HL-60/S4 (cell line): ENCODE measurements at regions not wholly inside any gene's neighbourhood (a gene's known extent, or its start where the extent isn't known, plus 50 kb on each side); places are given as distances from the start of the nearest gene placed in this dataset.

Experiments used
- in situ Hi-C: fragments of 300-500 bp; cut with MboI; formaldehyde crosslinking; loops from 2 replicates; pipeline ENCODE4 v1.14.3; 2022; ENCODE audit warnings: low sequenced_read_pairs

GRCh38 chr20:60713396-60713795 is 538.7 kb upstream of the CDH4 start:
- in situ Hi-C loops: no loop called here

DNA sequence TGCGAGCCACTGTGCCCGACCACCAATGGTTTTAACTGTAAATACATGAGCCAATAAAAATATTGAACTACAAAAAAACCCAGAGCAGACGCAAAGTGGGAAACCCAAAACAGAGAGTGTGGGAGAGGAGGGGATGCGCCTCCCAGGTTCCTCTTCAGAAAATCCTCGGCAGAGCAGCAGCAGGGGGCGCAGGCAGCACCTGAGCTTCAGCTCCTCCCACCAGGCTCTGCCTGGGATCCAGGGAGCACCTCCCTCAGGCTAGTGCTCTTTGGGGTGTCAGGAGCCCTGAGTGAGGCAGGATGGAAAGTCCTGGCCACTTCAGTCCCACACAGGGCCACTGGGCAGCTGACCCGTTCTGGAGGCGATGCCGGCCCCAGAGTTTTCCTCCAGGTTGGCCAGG is 536.9 kb upstream of the CDH4 start:
- in situ Hi-C loops: no loop called here

GRCh38 chr20:60718743-60719480 is 533.1 kb upstream of the CDH4 start:
- in situ Hi-C loops: no loop called here

DNA sequence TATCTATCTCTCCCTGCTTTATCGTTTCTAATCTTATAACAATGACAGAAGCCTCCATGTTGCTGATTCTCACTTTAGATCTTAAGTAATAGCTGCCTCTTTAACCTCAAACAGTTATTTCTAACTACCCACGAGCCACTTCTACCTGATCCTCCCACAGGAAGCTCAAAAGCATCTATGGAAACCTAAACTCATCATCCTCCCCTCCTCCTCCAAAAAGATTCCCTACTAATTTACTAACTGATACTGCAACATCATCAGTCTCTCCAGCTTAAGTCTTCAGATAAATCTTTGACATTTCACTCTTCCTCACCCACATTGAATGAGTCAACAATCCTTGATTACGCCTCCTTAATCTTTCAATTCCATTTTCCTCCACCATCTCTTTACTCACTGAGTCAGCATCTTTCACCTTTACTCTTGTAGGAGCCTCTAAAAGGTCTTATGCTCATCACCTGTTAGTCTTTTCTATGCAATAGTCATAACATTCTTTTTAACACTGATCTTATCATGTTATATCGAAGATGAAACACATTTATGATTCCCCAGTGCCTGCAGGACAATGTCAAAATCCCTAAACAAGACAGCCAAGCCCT is 526.7 kb upstream of the CDH4 start:
- in situ Hi-C loops: no loop called here

DNA sequence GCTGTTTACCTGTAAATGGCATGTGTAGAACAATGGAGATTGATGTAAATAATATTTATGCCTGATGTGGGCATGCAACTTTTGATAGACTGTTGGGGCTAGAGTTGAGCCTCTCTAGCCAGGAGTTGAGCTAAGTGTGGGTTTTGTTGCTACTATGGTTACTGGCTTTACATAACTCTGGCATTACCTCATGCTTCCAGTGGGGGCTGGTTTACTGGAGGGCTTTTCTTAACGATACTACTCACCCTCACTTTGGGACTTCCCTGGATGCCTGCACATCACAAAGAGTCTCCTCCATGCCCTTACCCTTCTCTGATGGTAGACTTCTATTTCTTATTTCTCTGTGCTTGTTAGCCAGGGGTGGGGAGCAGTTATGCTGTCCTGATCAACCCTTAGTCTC is 524.6 kb upstream of the CDH4 start:
- in situ Hi-C loops: no loop called here

GRCh38 chr20:60728705-60729104 is 523.4 kb upstream of the CDH4 start:
- in situ Hi-C loops: no loop called here

GRCh38 chr20:60729135-60729900 is 522.7 kb upstream of the CDH4 start:
- in situ Hi-C loops: no loop called here

- in situ Hi-C loops: no loop called here
Observed at GRCh38 chr20:60732322-60732721, 519.7 kb upstream of the CDH4 start.

DNA sequence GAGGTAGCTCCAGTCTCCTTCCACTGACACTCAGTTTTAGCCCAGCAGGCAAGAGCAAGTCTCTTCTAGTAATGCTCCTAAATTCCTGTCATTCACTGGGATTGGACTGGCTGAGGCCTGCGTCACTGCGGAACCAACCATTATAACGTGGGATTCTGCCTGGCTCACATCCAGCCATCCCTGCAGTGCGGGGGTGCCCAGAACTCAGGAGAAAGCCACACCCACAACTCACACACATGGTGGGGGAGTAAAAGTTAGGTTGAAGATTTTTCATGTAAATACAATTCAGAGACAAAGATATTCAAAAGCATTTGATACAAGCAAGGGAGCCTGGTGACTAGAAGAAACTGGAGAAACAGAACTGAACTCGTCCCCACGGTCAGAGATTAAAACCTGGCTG is 504.0 kb upstream of the CDH4 start:
- in situ Hi-C loops: no loop called here

DNA sequence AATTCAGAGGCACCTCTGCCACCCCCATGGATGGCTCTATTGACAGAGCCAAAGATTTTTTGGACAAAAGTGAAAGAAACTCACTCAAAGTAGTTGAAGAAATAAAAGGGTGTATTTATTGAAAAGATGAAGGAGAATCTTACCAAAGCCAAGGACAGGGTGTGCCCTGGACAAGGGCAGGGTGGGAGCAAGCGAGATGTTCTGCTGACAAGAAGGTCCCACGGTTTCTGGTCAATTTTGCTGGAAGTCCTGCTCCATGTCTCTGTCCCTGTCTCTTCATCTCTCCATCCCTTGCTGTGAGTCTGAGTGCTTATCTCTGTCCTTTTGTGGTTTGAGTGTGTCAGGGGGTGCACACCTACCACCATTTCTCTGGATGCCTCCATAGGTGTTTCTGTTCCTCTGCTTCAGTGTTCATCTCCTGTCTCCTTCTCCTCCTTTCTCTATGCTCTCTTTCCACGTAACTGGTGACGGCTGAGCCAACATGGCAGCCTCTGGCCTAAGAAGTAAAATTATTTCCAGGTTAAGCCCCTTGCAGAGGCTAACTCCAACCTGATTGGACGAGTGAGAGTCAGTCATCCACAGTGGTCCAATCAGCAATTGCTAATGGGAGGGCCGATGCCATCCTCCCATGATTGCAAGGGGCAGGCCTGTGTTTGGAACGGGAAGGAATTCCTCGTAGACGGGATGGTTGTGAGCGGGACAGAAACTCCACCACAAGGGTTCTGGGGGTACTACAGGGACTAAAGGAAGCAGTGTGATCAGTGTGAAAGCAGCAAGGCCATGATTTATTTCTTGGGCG is 502.1 kb upstream of the CDH4 start:
- in situ Hi-C loops: no loop called here

- in situ Hi-C loops: no loop called here
Observed at GRCh38 chr20:60750909-60751308, 501.2 kb upstream of the CDH4 start.

DNA sequence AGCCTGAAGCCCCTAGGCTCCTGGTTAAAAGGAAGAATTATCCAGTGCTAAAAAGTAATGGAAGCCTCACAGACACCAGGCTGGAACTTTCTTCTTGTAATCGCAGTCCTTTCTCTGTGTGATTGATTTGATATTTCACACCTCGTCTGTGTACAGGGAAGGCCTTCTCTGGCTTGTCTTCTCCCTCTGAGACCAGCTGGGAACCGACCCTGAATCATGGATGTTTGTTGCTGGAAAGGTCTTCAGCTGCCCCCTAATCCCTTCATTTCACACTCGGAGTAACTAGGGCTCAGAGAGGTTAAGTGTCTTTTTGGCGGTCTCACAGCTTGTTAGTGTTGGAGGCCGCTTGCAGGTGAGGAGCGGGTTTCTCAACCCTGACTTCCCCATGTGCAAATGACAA is 500.2 kb upstream of the CDH4 start:
- in situ Hi-C loops: no loop called here

DNA sequence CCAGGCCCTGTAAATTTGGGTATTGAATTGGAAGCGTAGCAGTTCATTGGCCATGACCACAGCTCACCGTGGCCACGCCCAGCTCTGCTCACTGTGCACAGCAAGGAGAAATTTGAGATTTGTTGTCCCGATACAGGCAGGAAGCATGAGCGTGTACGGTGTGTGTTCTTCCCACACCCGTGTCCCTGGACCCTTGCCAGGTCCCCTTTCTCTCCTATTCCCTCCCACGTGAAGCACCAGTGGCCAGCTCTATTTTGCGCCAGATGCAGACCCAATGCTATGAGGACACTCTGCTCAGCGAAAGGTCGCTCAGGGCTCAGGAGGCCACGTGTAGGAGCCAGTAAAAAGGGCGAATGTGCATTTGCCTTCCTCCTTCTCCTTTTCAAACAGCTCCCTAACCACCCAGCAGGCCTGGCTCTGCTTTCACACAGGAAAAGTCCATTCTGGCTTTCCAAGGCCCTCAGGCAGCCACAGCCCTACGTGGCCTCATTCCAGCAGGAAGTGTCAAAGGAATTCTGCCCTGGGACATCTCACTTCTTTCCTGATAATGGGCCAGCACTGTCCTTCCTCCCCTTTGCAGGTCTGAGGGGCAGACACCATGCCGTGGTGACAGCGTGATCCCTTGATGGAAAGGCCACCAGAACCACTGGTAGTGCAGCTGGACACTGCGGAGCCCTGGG is 499.2 kb upstream of the CDH4 start:
- in situ Hi-C loops: no loop called here

DNA sequence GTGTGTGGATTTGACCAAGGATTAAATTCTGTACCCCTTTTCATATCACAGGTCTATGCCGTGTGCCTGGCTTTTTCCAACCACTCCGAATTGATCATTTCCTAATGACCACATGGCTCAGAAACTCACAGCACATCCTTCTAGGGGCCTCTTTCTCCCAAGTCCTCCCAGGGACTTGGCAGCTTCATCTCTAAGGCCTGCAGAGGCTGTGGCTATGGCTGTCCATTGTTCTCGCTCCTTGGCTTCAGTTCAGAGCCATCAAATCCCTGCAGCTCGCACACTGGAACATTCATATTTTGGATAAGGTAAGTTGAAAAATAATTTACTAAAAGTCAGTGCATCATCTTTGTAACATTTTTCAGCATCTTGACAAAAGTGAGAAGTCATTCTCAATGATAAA is 497.2 kb upstream of the CDH4 start:
- in situ Hi-C loops: no loop called here

- in situ Hi-C loops: no loop called here
Observed at GRCh38 chr20:60759651-60760050, 492.4 kb upstream of the CDH4 start.

- in situ Hi-C loops: no loop called here
Observed at GRCh38 chr20:60760256-60761000, 491.6 kb upstream of the CDH4 start.

DNA sequence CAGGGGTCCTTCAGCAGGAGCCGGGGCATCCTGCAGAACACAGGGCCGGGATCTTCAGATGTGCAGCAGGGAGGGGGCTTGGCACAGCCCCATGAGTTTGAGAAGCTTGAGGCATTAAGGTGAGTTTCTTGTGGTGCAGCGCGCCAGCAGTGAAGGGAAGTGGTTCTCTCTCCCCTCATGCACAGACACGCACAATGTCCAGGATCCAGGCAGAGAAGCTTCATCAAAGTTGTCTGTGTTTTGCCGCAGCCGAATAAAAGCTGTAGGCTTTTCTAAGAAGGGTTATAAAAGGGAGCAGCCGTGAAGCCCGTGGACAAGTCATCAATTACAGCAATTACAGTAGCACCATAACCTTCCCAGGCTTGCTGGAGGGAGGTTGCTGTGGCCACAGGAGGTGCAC is 491.0 kb upstream of the CDH4 start:
- in situ Hi-C loops: no loop called here

GRCh38 chr20:60762386-60762785 is 489.7 kb upstream of the CDH4 start:
- in situ Hi-C loops: no loop called here

GRCh38 chr20:60764328-60764727 is 487.7 kb upstream of the CDH4 start:
- in situ Hi-C loops: no loop called here

DNA sequence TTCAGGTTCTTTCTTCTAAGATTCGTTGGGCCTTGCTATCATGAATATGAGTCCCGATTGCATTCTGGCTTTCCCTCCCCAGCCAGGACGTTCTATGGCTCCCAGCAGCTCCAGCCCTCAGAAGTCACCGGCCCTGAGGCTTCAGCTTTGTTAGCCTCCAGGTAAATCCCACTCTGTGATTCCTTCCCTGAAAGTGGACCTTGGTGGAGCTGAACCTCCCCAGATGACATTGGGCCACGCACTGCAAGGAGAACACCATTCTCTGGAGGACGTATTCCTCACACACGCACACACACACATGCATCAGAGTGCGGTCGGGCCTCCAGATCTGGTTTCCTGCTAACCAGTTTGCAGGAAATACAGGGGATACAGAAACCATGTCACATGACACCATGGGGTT is 487.3 kb upstream of the CDH4 start:
- in situ Hi-C loops: no loop called here
